HG03439 (cell line): ENCODE measurements at regions not wholly inside any gene's neighbourhood (a gene's known extent, or its start where the extent isn't known, plus 50 kb on each side); places are given as distances from the start of the nearest gene placed in this dataset.
A peak's percentile ranks its signal among the peaks of the same experiment; 100 is the strongest.

ENCODE experiments used
- ATAC-seq: cut with Tn5 transposase; IDR thresholded peaks from one replicate; pipeline ENCODE4 v1.9.1; 2021; ENCODE audit warnings: mild to moderate bottlenecking, moderate library complexity; ENCODE audit not compliant: unreplicated experiment

DNA sequence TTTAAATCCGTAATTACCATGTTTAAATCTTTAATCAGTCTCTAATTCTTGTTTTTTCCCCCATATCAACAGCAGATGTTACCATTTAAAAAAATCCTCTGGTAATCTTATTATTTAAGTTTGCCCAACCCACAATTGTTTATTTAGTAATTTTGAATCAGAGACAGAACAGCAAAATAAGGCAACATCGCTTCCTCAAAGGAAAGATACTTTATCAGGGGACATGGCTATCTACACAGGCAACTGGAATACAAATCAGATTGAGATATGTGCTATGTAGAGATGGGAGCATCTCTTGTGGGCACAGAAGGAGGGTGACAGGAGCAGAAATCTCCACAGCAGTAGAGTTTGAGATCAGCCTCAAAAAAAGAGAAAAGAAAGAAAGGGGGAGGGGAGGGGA is 674.4 kb downstream of the SEMA5A start:
- no peak for ATAC-seq

DNA sequence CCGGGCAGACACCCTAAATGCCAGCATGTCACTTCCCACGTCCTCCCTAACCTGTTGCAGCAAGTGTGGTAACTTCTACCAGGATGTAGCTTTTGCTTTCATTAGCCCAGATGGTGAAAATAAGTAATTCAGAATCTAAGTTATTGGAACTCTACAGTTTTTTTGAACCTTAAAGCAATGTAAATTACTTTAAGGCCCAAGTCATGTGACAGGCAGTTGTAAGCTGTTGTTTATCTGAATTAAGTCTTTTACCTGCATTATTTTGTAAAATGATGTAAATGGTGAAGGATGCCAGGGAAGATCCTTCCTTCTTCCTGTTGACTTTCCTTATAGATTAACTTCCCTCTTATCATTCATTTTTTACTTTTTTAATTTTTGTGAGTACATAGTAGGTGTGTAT is 670.2 kb downstream of the SEMA5A start:
- ATAC-seq, result no peak

GRCh38 chr5:8879248-8879647 is 666.6 kb downstream of the SEMA5A start:
- ATAC-seq, result peak; percentile 77

DNA sequence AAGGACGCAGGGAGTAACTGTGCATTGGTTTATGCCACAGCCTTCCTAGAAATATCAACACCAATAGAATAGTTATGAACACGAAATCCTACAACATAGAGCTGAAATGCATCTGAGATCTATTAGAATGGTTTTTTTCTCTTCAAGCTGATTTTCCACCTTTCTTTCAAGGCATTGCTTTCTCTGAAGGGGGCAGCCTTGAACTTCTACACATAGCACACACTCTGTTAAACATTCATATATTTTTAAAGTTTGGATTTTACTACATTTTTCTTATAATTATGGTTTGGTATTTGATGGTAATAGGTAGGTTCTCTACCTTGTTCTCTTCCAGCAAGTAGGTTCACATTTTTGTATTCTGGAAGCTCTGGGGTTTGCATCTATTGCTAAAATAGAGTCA is 661.8 kb downstream of the SEMA5A start:
- ATAC-seq, result no peak

DNA sequence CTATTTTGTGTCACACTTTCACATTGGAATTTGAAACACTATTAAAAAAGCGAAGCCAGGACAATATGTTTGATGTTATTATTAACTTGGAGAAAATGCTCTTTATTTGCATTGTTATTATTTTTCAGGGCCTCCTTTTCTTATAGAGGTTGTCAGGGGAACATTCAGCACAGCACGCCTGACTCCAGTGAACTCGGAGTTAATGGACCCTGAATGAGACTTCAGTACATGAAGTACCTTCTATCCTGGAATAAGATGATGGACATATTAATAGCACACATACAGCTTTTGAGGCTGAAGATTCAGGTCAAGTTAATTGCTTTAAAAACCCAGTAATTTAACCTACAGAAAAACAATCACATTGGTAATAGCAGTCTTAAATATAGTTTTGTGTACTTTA is 652.9 kb downstream of the SEMA5A start:
- no peak for ATAC-seq

GRCh38 chr5:8894031-8894430 is 651.8 kb downstream of the SEMA5A start:
- no peak for ATAC-seq

- no peak for ATAC-seq
Measured at GRCh38 chr5:8895062-8895461, 650.8 kb downstream of the SEMA5A start.

DNA sequence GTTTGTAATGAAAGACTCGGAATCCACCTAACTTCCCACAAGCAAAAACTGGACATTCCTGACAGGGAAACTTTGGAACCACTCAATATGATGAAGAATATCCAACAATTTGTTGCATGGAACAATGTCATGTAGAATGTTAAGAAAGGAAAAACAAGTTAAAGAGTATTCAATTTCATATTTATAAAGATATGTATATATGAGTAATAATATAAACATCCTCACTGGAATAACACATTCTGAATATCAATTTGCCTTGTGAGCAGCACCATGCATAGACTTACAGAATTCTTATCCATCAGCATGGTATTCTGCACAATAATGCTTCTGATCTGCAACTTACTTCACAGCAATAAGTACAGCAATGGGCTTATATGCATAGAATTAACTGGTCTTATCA is 650.3 kb downstream of the SEMA5A start:
- ATAC-seq, result no peak

- no peak for ATAC-seq
Measured at GRCh38 chr5:8897316-8897715, 648.6 kb downstream of the SEMA5A start.

DNA sequence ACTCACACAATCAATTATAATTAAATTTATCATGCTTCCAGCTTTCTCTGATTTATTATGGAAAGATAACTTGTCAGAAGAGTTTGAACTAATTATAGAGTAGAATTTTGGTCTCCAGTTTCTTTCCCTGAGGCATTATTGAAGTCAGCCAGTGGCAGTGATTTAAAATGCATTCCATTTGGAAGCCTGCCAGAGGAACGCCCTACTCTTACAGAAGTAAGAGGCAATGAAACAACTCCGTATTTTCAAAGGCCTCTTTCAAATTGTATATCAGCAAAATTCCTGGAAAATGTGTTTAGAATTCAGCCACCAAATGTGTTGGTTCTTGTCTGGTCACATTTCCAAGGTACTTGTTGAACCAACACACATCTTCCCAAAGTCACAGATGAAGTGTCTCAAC is 640.9 kb downstream of the SEMA5A start:
- ATAC-seq, result no peak

DNA sequence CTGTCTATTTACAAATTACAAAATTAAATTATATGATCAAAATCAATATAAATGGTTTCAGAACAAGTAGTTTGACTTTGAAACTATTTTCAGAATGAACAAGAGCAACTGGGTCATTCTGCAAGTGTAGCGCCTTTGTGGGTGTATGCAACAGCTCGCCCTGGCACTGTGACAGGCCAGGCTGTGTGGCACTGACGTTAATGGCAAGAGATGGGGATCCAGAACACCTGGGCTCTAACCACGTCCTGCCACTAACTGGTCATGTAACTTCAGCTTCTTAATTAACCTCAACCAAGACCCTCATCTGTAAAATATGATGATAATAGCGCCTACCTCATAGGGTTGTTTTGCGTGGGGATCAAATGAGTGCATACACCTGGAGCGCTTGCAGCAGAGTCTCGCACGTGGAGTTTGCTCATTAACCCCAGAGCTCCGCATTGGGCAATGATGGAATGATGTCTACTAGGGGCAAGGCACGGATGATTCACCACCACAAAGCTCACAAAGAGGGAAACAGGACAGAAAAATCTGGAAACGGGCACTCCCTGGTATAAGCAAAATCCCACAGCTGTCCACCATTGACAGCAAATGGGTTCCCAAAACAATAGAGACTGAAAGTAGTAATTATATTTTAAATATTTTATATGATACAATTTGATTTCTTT is 639.4 kb downstream of the SEMA5A start:
- no peak for ATAC-seq

- no peak for ATAC-seq
Measured at GRCh38 chr5:8907168-8907868, 638.6 kb downstream of the SEMA5A start.

DNA sequence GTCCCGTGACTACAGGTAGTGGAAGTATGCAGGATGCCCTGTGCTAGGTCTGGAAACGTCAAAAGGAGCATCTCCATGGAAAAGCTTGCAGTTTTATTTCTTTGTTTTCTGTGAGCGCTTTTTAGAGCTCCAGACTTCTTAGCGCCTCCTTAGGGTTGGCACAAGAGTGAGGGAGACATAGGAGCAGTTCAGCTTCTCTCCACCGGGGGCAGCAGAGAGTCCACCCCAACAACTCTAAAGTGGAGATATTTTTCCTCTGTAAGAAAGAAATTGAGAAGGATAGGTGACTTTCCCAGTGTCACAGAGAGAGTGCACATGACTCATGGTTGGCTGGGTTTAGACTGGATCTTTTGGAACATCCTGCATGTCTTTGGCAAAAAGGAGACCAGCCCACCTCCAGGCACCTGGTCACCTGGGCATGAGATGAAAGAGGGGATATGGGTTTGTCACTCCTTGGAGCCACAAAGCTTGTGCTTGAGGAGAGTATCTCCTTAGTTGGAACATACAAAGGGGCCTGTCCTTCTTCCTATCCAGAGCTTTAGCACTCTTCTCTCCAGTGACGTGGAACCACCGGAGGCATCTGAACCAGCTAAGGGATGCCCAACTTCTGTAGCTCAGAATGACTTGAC is 637.7 kb downstream of the SEMA5A start:
- peak; percentile 77 for ATAC-seq

DNA sequence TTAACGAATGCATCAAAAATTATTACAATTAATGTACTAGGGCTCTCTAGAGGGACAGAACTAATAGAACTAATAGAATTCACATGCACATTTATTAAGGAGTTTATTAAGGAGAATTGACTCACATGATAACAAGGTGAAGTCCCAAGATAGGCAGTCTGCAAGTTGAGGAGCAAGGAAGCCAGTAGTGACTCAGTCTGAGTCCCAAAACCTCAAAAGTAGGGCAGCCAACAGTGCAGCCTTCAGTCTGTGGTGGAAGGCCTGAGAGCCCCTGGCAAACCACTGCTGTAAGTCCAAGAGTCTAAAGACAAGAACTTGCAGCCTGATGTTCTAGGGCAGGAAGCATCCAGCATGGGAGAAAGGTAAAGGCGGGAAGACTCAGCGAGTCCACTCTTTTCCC is 633.8 kb downstream of the SEMA5A start:
- no peak for ATAC-seq

GRCh38 chr5:8913522-8913921 is 632.4 kb downstream of the SEMA5A start:
- ATAC-seq, result no peak

GRCh38 chr5:8919096-8919495 is 626.8 kb downstream of the SEMA5A start:
- no peak for ATAC-seq

- ATAC-seq, result no peak
Measured at GRCh38 chr5:8923526-8923925, 622.3 kb downstream of the SEMA5A start.

GRCh38 chr5:8924054-8924793 is 621.7 kb downstream of the SEMA5A start:
- ATAC-seq, result no peak

DNA sequence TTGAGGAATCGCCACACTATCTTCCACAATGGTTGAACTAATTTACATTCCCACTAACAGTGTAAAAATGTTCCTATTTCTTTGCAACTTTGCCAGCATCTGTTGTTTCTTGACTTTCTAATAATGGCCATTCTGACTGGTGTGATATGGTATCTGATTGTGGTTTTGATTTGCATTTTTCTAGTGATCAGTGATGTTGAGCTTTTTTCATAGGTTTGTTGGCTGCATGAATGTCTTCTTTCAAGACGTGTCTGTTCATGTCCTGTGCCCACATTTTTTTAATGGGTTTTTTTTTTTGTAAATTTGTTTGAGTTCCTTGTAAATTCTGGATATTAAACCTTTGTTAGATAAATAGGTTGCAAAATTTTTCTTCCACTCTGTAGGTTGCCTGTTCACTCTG is 615.9 kb downstream of the SEMA5A start:
- no peak for ATAC-seq

DNA sequence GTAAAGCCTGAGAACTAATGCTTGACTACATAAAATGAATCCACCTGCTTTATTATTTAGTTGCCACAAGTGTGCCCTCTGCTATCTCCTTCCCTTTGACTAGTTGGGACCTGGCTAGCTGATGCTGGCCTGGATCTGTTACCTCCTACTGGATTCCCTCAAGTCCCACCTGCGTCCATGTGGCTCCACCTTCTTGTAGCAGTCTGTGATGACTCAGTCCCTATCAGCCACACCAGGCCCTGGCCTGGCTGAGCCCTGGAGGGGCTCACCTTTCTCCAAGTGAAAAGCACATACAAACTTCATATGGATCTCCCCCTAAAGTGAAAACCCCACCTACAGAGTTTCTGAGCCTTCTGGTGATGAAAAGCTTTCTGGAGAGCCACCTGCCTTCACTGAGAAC is 611.4 kb downstream of the SEMA5A start:
- no peak for ATAC-seq

GRCh38 chr5:8940934-8941333 is 604.9 kb downstream of the SEMA5A start:
- ATAC-seq, result no peak

GRCh38 chr5:8943301-8943700 is 602.6 kb downstream of the SEMA5A start:
- no peak for ATAC-seq
